Adrenal gland (tissue), 5 donors: ENCODE measurements at regions not wholly inside any gene's neighbourhood (a gene's known extent, or its start where the extent isn't known, plus 50 kb on each side); places are given as distances from the start of the nearest gene placed in this dataset.

Experiments used
- POLR2A ChIP-seq, 2 donors: fragments of 450-650 bp; IDR thresholded peaks; one replicate each; pipeline ENCODE4 v1.6.1; 2017; ENCODE audit warnings: antibody characterized with exemption in 2 of 2, mild to moderate bottlenecking in 2 of 2, moderate library complexity in 1 of 2
- TF ChIP-seq, protein P1 (sequence below), 6 experiments: fragments of 450-650 bp in 4 of 6; fragments of 200-600 bp in 2 of 6; sonication (generic) in 1 of 6; IDR thresholded peaks; 1 replicate in 5 of 6; 2 replicates in 1 of 6; pipeline versions ENCODE4 v1.5.1 to v1.8.0; 2016 to 2021; ENCODE audit warnings: antibody characterized with exemption in 6 of 6, mild to moderate bottlenecking in 2 of 6, moderate library complexity in 1 of 6
- donor health status: DM: no; HTN: no; CAD: no.

DNA sequence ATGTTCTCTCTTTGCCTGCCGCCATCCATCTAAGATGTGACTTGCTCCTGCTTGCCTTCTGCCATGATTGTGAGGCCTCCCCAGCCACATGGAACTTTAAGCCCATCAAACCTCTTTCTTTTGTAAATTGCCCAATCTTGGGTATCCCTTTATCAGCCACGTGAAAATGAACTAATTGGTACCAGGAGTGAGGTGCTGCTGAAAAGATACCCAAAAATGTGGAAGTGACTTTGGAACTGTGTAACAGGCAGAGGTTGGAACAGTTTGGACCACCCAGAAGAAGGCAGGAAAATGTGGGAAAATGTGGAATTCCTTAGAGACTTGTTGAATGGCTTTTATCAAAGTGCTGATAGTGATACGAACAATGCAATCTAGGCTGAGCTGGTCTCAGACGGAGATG is 694.9 kb downstream of the FRK start:
- TF ChIP-seq, protein P1, sequence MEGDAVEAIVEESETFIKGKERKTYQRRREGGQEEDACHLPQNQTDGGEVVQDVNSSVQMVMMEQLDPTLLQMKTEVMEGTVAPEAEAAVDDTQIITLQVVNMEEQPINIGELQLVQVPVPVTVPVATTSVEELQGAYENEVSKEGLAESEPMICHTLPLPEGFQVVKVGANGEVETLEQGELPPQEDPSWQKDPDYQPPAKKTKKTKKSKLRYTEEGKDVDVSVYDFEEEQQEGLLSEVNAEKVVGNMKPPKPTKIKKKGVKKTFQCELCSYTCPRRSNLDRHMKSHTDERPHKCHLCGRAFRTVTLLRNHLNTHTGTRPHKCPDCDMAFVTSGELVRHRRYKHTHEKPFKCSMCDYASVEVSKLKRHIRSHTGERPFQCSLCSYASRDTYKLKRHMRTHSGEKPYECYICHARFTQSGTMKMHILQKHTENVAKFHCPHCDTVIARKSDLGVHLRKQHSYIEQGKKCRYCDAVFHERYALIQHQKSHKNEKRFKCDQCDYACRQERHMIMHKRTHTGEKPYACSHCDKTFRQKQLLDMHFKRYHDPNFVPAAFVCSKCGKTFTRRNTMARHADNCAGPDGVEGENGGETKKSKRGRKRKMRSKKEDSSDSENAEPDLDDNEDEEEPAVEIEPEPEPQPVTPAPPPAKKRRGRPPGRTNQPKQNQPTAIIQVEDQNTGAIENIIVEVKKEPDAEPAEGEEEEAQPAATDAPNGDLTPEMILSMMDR (IDR thresholded peaks at IDR 0.05), result no peak
- no peak for TF ChIP-seq POLR2A (IDR thresholded peaks at IDR 0.05)
